GM18873 (cell line): ENCODE measurements at regions not wholly inside any gene's neighbourhood (a gene's known extent, or its start where the extent isn't known, plus 50 kb on each side); places are given as distances from the start of the nearest gene placed in this dataset.

Experiments used
- ATAC-seq: cut with Tn5 transposase; IDR thresholded peaks from one replicate; pipeline ENCODE4 v1.9.1; 2021; ENCODE audit warnings: mild to moderate bottlenecking, moderate library complexity, moderate number of reproducible peaks; ENCODE audit not compliant: unreplicated experiment, low FRiP score

GRCh38 chr2:177118636-177119035 is 94.0 kb upstream of the HNRNPA3 start:
- no peak for ATAC-seq

GRCh38 chr2:177119099-177119498 is 93.5 kb upstream of the HNRNPA3 start:
- ATAC-seq, result no peak

GRCh38 chr2:177123048-177123447 is 89.5 kb upstream of the HNRNPA3 start:
- ATAC-seq, result no peak

- ATAC-seq, result no peak
Observed at GRCh38 chr2:177124371-177124770, 88.2 kb upstream of the HNRNPA3 start.

GRCh38 chr2:177127821-177128220 is 84.8 kb upstream of the HNRNPA3 start:
- no peak for ATAC-seq

- ATAC-seq, result no peak
Observed at GRCh38 chr2:177129610-177130009, 83.0 kb upstream of the HNRNPA3 start.

GRCh38 chr2:177131858-177132257 is 80.7 kb upstream of the HNRNPA3 start:
- ATAC-seq, result no peak

- no peak for ATAC-seq
Observed at GRCh38 chr2:177138823-177139222, 73.8 kb upstream of the HNRNPA3 start.

GRCh38 chr2:177141866-177142265 is 70.7 kb upstream of the HNRNPA3 start:
- ATAC-seq, result no peak

- ATAC-seq, result no peak
Observed at GRCh38 chr2:177143444-177143843, 69.2 kb upstream of the HNRNPA3 start.

GRCh38 chr2:177147093-177147694 is 65.4 kb upstream of the HNRNPA3 start:
- peak; percentile 57 for ATAC-seq

- ATAC-seq, result no peak
Observed at GRCh38 chr2:177147834-177148445, 64.7 kb upstream of the HNRNPA3 start.

GRCh38 chr2:177148477-177149154 is 64.0 kb upstream of the HNRNPA3 start:
- peak; percentile 80 for ATAC-seq

GRCh38 chr2:177149155-177149503 is 63.5 kb upstream of the HNRNPA3 start:
- no peak for ATAC-seq

GRCh38 chr2:177153805-177154204 is 58.8 kb upstream of the HNRNPA3 start:
- no peak for ATAC-seq

GRCh38 chr2:177154809-177155208 is 57.8 kb upstream of the HNRNPA3 start:
- ATAC-seq, result no peak

- ATAC-seq, result no peak
Observed at GRCh38 chr2:177155631-177156030, 57.0 kb upstream of the HNRNPA3 start.

- ATAC-seq, result no peak
Observed at GRCh38 chr2:177161741-177162460, 50.7 kb upstream of the HNRNPA3 start.
